Activated T-helper 9 cell treated with anti-CD3 and anti-CD28 coated beads, Interleukin-2, amount 50 U/mL, for 16 hours (primary cell): ENCODE measurements at regions not wholly inside any gene's neighbourhood (a gene's known extent, or its start where the extent isn't known, plus 50 kb on each side); places are given as distances from the start of the nearest gene placed in this dataset.
A peak's percentile ranks its signal among the peaks of the same experiment; 100 is the strongest.

ENCODE experiments used
- DNase-seq: peaks from one replicate; pipeline ENCODE4 v3.0.0-alpha.2; 2020; ENCODE audit warnings: low read depth

GRCh38 chr4:153140294-153140693, 63.9 kb upstream of the TRIM2 start:
- no peak for DNase-seq

GRCh38 chr4:153141238-153141637, 63.0 kb upstream of the TRIM2 start:
- DNase-seq: no peak

- DNase-seq: peak; percentile 13
Observed at GRCh38 chr4:153142700-153143438, 61.4 kb upstream of the TRIM2 start.

- DNase-seq: no peak
Observed at GRCh38 chr4:153143527-153144348, 60.5 kb upstream of the TRIM2 start.

GRCh38 chr4:153146031-153146430, 58.2 kb upstream of the TRIM2 start:
- no peak for DNase-seq

- no peak for DNase-seq
Observed at GRCh38 chr4:153146961-153147360, 57.3 kb upstream of the TRIM2 start.

GRCh38 chr4:153148791-153149190, 55.5 kb upstream of the TRIM2 start:
- no peak for DNase-seq

GRCh38 chr4:153151535-153152455, 52.4 kb upstream of the TRIM2 start:
- peak; percentile 27 for DNase-seq

GRCh38 chr4:153152501-153153338, 51.5 kb upstream of the TRIM2 start:
- peak; percentile 44 for DNase-seq

- DNase-seq: peak; percentile 60
Observed at GRCh38 chr4:153153339-153153871, 50.8 kb upstream of the TRIM2 start.

- DNase-seq: no peak
Observed at GRCh38 chr4:153154007-153154975, 50.0 kb upstream of the TRIM2 start.
